Sigmoid colon (tissue), 6 donors: ENCODE measurements at regions not wholly inside any gene's neighbourhood (a gene's known extent, or its start where the extent isn't known, plus 50 kb on each side); places are given as distances from the start of the nearest gene placed in this dataset.

Experiments used
- DNase-seq: peaks from one replicate; pipeline ENCODE4 v3.0.0-alpha.2; 2019
- H3K27ac ChIP-seq, 4 donors: fragments of 200-600 bp; sonication (generic); one replicate each; pipeline ENCODE4 v1.5.1; 2016 to 2019; ENCODE audit warnings: mild to moderate bottlenecking in 1 of 4
- H3K27me3 ChIP-seq, 3 donors: fragments of 200-600 bp; sonication (generic); one replicate each; pipeline ENCODE4 v1.5.1; 2019; ENCODE audit warnings: mild to moderate bottlenecking in 1 of 3
- H3K36me3 ChIP-seq, 4 donors: fragments of 200-600 bp; sonication (generic); one replicate each; pipeline ENCODE4 v1.5.1; 2016 to 2019
- H3K4me1 ChIP-seq, 4 donors: fragments of 200-600 bp; sonication (generic); one replicate each; pipeline ENCODE4 v1.5.1; 2017 to 2019
- H3K4me3 ChIP-seq, 4 donors: fragments of 200-600 bp; sonication (generic); one replicate each; pipeline ENCODE4 v1.5.1; 2017 to 2019; ENCODE audit warnings: mild to moderate bottlenecking in 2 of 4, moderate library complexity in 1 of 4
- H3K9me3 ChIP-seq, 4 donors: fragments of 200-600 bp in 3 of 4; sonication (generic) in 3 of 4; one replicate each; pipeline versions ENCODE4 v1.5.1 to v1.6.1; 2013 to 2019
- EP300 ChIP-seq, 4 donors: sonication (generic); formaldehyde crosslinking; IDR thresholded peaks; one replicate each; pipeline ENCODE4 v1.6.1; 2017; ENCODE audit warnings: antibody characterized with exemption in 4 of 4
- POLR2A ChIP-seq, 2 donors: fragments of 450-650 bp; IDR thresholded peaks; one replicate each; pipeline ENCODE4 v1.6.1; 2016; ENCODE audit warnings: antibody characterized with exemption in 2 of 2, mild to moderate bottlenecking in 2 of 2, moderate library complexity in 2 of 2
- POLR2AphosphoS5 ChIP-seq, 4 donors: sonication (generic); formaldehyde crosslinking; IDR thresholded peaks; one replicate each; pipeline ENCODE4 v1.6.1; 2017; ENCODE audit warnings: antibody characterized with exemption in 4 of 4
- WGBS, 2 donors: extraction: QIAGEN DNeasy Blood & Tissue Kit; methylation state at CpG; one replicate each; pipeline ENCODE4 v1.1.7; 2013; 5-methylcytosine and 5-hydroxymethylcytosine counted together
- intact Hi-C: fragments of 100-400 bp; cut with DNase I; formaldehyde crosslinking; loops from one replicate; pipeline ENCODE4 v1.15.1; 2023
- TF ChIP-seq, protein P1 (sequence below), 4 experiments: fragments of 450-650 bp in 3 of 4; fragments of 200-600 bp in 1 of 4; IDR thresholded peaks; one replicate each; pipeline ENCODE4 v1.5.1; 2016 to 2019; ENCODE audit warnings: antibody characterized with exemption in 4 of 4, mild to moderate bottlenecking in 3 of 4, moderate library complexity in 2 of 4
- donor health status: healthy with polysubstance abuse.
- donor health status: healthy.

GRCh38 chr18:44320619-44321460 is 359.8 kb upstream of the SETBP1 start:
- WGBS, 2 donors: 95% methylated on average over 26 of the region's 26 CpGs
- DNase-seq: no peak
- Histone ChIP-seq H3K4me3 (no peak overlapping the region), H3K27ac (no peak overlapping the region), H3K27me3 (no peaks in the 10 kb centered on the region), H3K9me3 (no peaks in the 10 kb centered on the region), H3K36me3 (no peaks in the 10 kb centered on the region), H3K4me1 (no peaks in the 10 kb centered on the region)
- no peak for TF ChIP-seq POLR2A (IDR thresholded peaks at IDR 0.05)
- no peak for TF ChIP-seq POLR2AphosphoS5 (IDR thresholded peaks at IDR 0.05)
- TF ChIP-seq, protein P1, sequence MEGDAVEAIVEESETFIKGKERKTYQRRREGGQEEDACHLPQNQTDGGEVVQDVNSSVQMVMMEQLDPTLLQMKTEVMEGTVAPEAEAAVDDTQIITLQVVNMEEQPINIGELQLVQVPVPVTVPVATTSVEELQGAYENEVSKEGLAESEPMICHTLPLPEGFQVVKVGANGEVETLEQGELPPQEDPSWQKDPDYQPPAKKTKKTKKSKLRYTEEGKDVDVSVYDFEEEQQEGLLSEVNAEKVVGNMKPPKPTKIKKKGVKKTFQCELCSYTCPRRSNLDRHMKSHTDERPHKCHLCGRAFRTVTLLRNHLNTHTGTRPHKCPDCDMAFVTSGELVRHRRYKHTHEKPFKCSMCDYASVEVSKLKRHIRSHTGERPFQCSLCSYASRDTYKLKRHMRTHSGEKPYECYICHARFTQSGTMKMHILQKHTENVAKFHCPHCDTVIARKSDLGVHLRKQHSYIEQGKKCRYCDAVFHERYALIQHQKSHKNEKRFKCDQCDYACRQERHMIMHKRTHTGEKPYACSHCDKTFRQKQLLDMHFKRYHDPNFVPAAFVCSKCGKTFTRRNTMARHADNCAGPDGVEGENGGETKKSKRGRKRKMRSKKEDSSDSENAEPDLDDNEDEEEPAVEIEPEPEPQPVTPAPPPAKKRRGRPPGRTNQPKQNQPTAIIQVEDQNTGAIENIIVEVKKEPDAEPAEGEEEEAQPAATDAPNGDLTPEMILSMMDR (IDR thresholded peaks at IDR 0.05): no peak
- no peak for TF ChIP-seq EP300 (IDR thresholded peaks at IDR 0.05)
- intact Hi-C loops: no loop called here

- Histone ChIP-seq H3K4me1 (no peaks in the 10 kb centered on the region), H3K9me3 (no peaks in the 10 kb centered on the region), H3K27me3 (no peaks in the 10 kb centered on the region), H3K4me3 (no peak overlapping the region), H3K36me3 (no peaks in the 10 kb centered on the region), H3K27ac (no peak overlapping the region)
- intact Hi-C loops: no loop called here
- DNase-seq: no peak
- TF ChIP-seq, protein P1 (IDR thresholded peaks at IDR 0.05): no peak
- TF ChIP-seq POLR2A (IDR thresholded peaks at IDR 0.05) (no peak), EP300 (IDR thresholded peaks at IDR 0.05) (no peak), POLR2AphosphoS5 (IDR thresholded peaks at IDR 0.05) (no peak)
- 83 to 84% methylated on average over 7 of the region's 7 CpGs for WGBS, 2 donors
Observed at GRCh38 chr18:44321868-44322590, 358.7 kb upstream of the SETBP1 start.

- TF ChIP-seq POLR2A (IDR thresholded peaks at IDR 0.05) (no peak), POLR2AphosphoS5 (IDR thresholded peaks at IDR 0.05) (no peak), EP300 (IDR thresholded peaks at IDR 0.05) (no peak)
- TF ChIP-seq, protein P1 (IDR thresholded peaks at IDR 0.05): no peak
- DNase-seq: no peak
Observed at GRCh38 chr18:44323125-44323524, 357.6 kb upstream of the SETBP1 start.

GRCh38 chr18:44324361-44324760 is 356.3 kb upstream of the SETBP1 start:
- TF ChIP-seq, protein P1 (IDR thresholded peaks at IDR 0.05): no peak
- TF ChIP-seq POLR2A (IDR thresholded peaks at IDR 0.05) (no peak), POLR2AphosphoS5 (IDR thresholded peaks at IDR 0.05) (no peak), EP300 (IDR thresholded peaks at IDR 0.05) (no peak)
- no peaks in the 10 kb centered on the region for H3K27me3 ChIP-seq
- WGBS, 2 donors: 37 to 70% methylated on average over 2 of the region's 2 CpGs
- no peaks in the 10 kb centered on the region for H3K9me3 ChIP-seq
- DNase-seq: no peak
- H3K4me1 ChIP-seq: no peaks in the 10 kb centered on the region
- no peak overlapping the region for H3K4me3 ChIP-seq
- no peaks in the 10 kb centered on the region for H3K36me3 ChIP-seq
- no peak overlapping the region for H3K27ac ChIP-seq
- intact Hi-C loops: no loop called here

More at GRCh38 chr18:44323125-44323524, 357.6 kb upstream of the SETBP1 start:
- no peaks in the 10 kb centered on the region for H3K36me3 ChIP-seq
- H3K27ac ChIP-seq: no peak overlapping the region
- H3K4me1 ChIP-seq: no peaks in the 10 kb centered on the region
- intact Hi-C loops: no loop called here
- H3K27me3 ChIP-seq: no peaks in the 10 kb centered on the region
- H3K9me3 ChIP-seq: no peaks in the 10 kb centered on the region
- H3K4me3 ChIP-seq: no peak overlapping the region
